Upper lobe of left lung (tissue), 6 donors: ENCODE measurements at regions not wholly inside any gene's neighbourhood (a gene's known extent, or its start where the extent isn't known, plus 50 kb on each side); places are given as distances from the start of the nearest gene placed in this dataset.
A peak's percentile ranks its signal among the peaks of the same experiment; 100 is the strongest.

Source experiments
- ATAC-seq, 2 donors: fragments of 200-7000 bp; cut with Tn5 transposase; one replicate each; pipeline ENCODE4 v1.9.1; 2022; ENCODE audit warnings: mild to moderate bottlenecking in 2 of 2, moderate library complexity in 2 of 2; ENCODE audit not compliant: low FRiP score in 2 of 2
- DNase-seq, 2 donors: peaks; one replicate each; pipeline ENCODE4 v3.0.0-alpha.2; 2019 to 2020
- H3K27ac ChIP-seq, 4 donors: fragments of 200-600 bp; sonication (generic); one replicate each; pipeline ENCODE4 v1.5.1; 2016 to 2019
- H3K27me3 ChIP-seq, 4 donors: fragments of 200-600 bp; sonication (generic); one replicate each; pipeline ENCODE4 v1.5.1; 2017 to 2019
- H3K36me3 ChIP-seq, 4 donors: fragments of 200-600 bp; sonication (generic); one replicate each; pipeline ENCODE4 v1.5.1; 2016 to 2019
- H3K4me1 ChIP-seq, 4 donors: fragments of 200-600 bp; sonication (generic); one replicate each; pipeline ENCODE4 v1.5.1; 2018 to 2019
- H3K4me3 ChIP-seq, 4 donors: fragments of 200-600 bp; sonication (generic); one replicate each; pipeline ENCODE4 v1.5.1; 2017 to 2019; ENCODE audit warnings: mild to moderate bottlenecking in 2 of 4, moderate library complexity in 1 of 4
- H3K9me3 ChIP-seq, 4 donors: fragments of 200-600 bp; sonication (generic); one replicate each; pipeline ENCODE4 v1.5.1; 2018 to 2019
- EP300 ChIP-seq, 4 donors: sonication (generic); formaldehyde crosslinking; IDR thresholded peaks; one replicate each; pipeline ENCODE4 v1.5.1; 2017; ENCODE audit warnings: antibody characterized with exemption in 4 of 4, control low read depth in 2 of 4
- POLR2A ChIP-seq, 4 donors: fragments of 450-650 bp; IDR thresholded peaks; one replicate each; pipeline ENCODE4 v1.5.1; 2016 to 2017; ENCODE audit warnings: antibody characterized with exemption in 4 of 4, mild to moderate bottlenecking in 2 of 4
- POLR2AphosphoS5 ChIP-seq, 2 donors: sonication (generic); formaldehyde crosslinking; IDR thresholded peaks; one replicate each; pipeline ENCODE4 v1.5.1; 2017; ENCODE audit warnings: antibody characterized with exemption in 2 of 2
- whole genome bisulfite sequencing, 2 donors: methylation state at CpG; one replicate each; pipeline ENCODE4 v1.1.5; 2017 to 2018; 5-methylcytosine and 5-hydroxymethylcytosine counted together
- TF ChIP-seq, protein P1 (sequence below), 6 experiments: fragments of 450-650 bp in 4 of 6; fragments of 200-600 bp in 2 of 6; sonication (generic) in 2 of 6; IDR thresholded peaks; one replicate each; pipeline ENCODE4 v1.5.1; 2016 to 2019; ENCODE audit warnings: antibody characterized with exemption in 6 of 6
- donor health status: DM: no; HTN: no; CAD: no; lungs with moderate emphysema.
- donor health status: DM: no; HTN: yes; CAD: no; lungs with severe emphysema.

DNA sequence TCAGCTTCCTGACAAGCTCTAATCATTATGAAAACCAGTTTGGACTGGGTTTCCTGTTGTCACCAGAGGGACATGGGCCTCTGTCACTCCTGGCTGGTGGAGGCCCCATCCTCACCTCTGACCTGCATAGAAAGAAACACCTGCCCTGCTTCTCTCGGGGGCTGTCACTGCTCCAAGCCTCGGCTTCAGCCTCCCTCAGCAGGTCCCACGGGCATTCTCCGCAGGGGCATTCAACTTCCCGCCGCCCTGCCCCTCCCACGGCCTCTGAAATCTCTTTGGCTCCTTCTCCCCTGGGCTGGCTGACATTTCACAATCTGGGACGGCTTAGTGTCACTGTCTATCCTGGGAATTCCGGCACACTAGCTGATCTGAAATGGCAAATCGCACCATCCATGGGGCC, 257.9 kb downstream of the CTTN start:
- Histone ChIP-seq H3K27me3 (peaks cover 0 to 2% (median 0%) of the 10 kb centered on the region in 4 donors), H3K9me3 (no peaks in the 10 kb centered on the region), H3K4me3 (no peak overlapping the region), H3K4me1 (no peaks in the 10 kb centered on the region), H3K27ac (no peak overlapping the region), H3K36me3 (no peaks in the 10 kb centered on the region)
- ATAC-seq (no peak), DNase-seq (no peak)
- no peak for TF ChIP-seq POLR2A (IDR thresholded peaks at IDR 0.05)
- TF ChIP-seq, protein P1, sequence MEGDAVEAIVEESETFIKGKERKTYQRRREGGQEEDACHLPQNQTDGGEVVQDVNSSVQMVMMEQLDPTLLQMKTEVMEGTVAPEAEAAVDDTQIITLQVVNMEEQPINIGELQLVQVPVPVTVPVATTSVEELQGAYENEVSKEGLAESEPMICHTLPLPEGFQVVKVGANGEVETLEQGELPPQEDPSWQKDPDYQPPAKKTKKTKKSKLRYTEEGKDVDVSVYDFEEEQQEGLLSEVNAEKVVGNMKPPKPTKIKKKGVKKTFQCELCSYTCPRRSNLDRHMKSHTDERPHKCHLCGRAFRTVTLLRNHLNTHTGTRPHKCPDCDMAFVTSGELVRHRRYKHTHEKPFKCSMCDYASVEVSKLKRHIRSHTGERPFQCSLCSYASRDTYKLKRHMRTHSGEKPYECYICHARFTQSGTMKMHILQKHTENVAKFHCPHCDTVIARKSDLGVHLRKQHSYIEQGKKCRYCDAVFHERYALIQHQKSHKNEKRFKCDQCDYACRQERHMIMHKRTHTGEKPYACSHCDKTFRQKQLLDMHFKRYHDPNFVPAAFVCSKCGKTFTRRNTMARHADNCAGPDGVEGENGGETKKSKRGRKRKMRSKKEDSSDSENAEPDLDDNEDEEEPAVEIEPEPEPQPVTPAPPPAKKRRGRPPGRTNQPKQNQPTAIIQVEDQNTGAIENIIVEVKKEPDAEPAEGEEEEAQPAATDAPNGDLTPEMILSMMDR (IDR thresholded peaks at IDR 0.05): no peak
- TF ChIP-seq EP300 (IDR thresholded peaks at IDR 0.05): no peak
- TF ChIP-seq POLR2AphosphoS5 (IDR thresholded peaks at IDR 0.05): no peak
- WGBS, 2 donors: 61 to 66% methylated on average over 9 of the region's 10 CpGs

DNA sequence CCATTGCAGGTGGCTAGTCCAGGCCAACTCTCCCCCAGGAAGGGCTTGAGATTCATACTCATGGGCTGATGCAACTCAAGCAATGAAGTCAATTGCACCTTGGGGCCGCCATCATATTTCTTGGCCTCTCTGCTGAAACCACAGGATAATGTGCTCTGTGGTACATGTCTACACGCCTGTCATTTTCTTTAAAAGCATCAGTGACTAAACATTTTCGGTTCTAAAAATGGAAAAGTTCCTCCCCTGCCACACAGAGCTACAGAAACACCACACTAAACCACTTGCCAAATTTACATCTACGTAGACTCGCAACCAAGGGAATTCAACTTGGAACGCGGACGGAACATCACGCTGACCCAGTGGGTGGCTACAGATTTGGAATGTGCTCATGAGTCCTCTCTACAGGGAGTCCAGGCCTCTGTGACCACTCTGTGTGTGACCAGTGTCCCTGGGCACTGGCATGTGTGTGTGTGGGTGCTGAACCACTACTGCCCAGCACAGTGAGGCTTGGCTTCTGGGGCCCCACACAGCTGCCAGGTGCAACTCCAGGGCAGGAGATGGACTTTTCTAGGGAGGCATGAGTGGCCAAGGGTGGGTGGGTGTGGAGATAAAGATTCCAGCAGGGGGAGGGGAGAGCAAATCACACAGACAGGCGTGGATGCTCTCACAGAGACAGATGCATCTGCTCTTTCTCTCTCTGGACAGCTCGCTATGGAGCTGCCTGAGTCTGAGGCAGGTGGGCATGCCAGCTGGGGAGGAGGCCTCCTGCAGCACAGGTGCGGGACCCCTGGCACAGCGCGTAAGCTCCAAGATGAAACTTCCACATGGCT, 261.9 kb downstream of the CTTN start:
- Histone ChIP-seq H3K9me3 (no peaks in the 10 kb centered on the region), H3K27me3 (peaks cover 0 to 15% (median 5%) of the 10 kb centered on the region in 4 donors)
- 85 to 88% methylated on average over 13 to 14 of the region's 14 CpGs for WGBS, 2 donors

DNA sequence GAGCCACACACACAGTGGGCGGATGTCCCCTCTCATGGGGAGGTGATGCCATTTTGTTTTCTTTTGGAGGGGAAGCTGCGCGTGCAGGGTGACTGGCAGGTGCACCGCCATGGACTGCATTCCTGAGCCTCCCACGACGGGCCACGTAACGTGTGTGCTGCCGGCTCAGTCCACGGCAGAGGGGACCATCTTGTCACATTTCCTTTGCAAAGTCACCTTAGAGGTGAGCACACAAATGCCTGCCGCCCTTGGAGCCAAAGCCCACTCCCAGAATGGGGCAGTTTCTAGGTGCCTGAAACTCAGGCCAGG, 262.5 kb downstream of the CTTN start:
- Histone ChIP-seq H3K27ac (no peak overlapping the region), H3K4me1 (peaks cover 5 to 16% (median 10%) of the 10 kb centered on the region in 4 donors), H3K9me3 (no peaks in the 10 kb centered on the region), H3K4me3 (no peak overlapping the region), H3K27me3 (peaks cover 0 to 15% (median 5%) of the 10 kb centered on the region in 4 donors), H3K36me3 (no peaks in the 10 kb centered on the region)
- WGBS, 2 donors: 81 to 90% methylated on average over 4 to 11 of the region's 11 CpGs
- DNase-seq: no peak
- ATAC-seq: no peak
- TF ChIP-seq EP300 (IDR thresholded peaks at IDR 0.05): no peak
- no peak for TF ChIP-seq POLR2AphosphoS5 (IDR thresholded peaks at IDR 0.05)
- TF ChIP-seq POLR2A (IDR thresholded peaks at IDR 0.05): no peak
- TF ChIP-seq, protein P1 (IDR thresholded peaks at IDR 0.05): no peak

More for the DNA sequence above, 261.9 kb downstream of the CTTN start:
- no peak overlapping the region for H3K27ac ChIP-seq
- DNase-seq (no peak), ATAC-seq (no peak)
- no peaks in the 10 kb centered on the region for H3K36me3 ChIP-seq
- TF ChIP-seq EP300 (IDR thresholded peaks at IDR 0.05) (no peak), POLR2A (IDR thresholded peaks at IDR 0.05) (no peak), POLR2AphosphoS5 (IDR thresholded peaks at IDR 0.05) (no peak)
- TF ChIP-seq, protein P1 (IDR thresholded peaks at IDR 0.05): no peak
- no peak overlapping the region for H3K4me3 ChIP-seq
- H3K4me1 ChIP-seq: peaks cover 5 to 16% (median 10%) of the 10 kb centered on the region in 4 donors

DNA sequence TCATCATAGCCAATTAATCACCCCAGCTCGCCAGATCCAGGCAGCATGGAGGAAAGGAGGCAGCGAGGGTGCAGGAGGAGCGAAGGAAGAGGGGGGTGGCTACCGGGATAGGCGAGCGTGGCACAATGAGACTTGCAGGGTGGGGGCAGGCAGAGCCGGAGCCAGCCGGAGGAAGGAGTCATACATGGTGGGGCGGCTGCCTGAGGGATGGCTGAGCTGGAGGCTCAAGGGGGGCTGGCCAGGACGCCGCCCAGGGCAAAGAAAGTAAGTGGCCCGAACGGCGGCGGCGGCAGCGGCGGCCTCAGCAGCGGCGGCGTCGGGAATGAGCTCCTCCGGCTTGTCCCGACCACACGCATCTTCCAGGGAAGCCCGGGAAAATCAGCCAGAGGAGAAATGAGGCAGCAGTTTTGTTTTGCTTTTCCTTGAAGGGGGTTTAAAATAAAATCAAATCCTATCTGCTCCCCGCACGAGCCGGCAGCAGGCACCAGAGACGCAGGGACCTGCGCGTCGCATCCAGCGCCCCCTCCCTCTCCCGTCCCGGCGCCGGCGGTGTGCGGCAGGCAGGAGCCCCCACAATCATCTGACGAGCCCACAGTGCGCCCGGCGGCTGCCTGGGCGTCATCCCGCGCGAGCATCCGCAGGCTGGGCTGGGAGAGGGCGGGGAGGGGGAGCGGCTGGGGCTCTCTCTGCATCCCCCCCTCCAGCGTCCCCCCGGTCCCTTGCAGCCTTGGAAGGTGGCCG, 263.6 kb downstream of the CTTN start:
- DNase-seq (no peak), ATAC-seq (peak in 1 of 2 donors; percentile 34)
- Histone ChIP-seq H3K36me3 (no peaks in the 10 kb centered on the region), H3K4me3 (peak overlapping the region in 3 of 4 donors; percentile 2 to 25 (median 10)), H3K9me3 (no peaks in the 10 kb centered on the region), H3K4me1 (peaks cover 5 to 16% (median 10%) of the 10 kb centered on the region in 4 donors), H3K27ac (no peak overlapping the region), H3K27me3 (peaks cover 0 to 15% (median 5%) of the 10 kb centered on the region in 4 donors)
- WGBS, 2 donors: 30 to 31% methylated on average over 15 to 50 of the region's 54 CpGs
- TF ChIP-seq, protein P1 (IDR thresholded peaks at IDR 0.05): no peak
- TF ChIP-seq EP300 (IDR thresholded peaks at IDR 0.05): no peak
- TF ChIP-seq POLR2AphosphoS5 (IDR thresholded peaks at IDR 0.05): no peak
- no peak for TF ChIP-seq POLR2A (IDR thresholded peaks at IDR 0.05)
